Astrocyte (in vitro differentiated cells and primary cell): ENCODE measurements at regions not wholly inside any gene's neighbourhood (a gene's known extent, or its start where the extent isn't known, plus 50 kb on each side); places are given as distances from the start of the nearest gene placed in this dataset.

ENCODE experiments used
- DNase-seq: peaks from one replicate; pipeline ENCODE4 v3.0.0-alpha.2; 2010; ENCODE audit warnings: low read depth
- FAIRE-seq: peaks from 2 replicates; lab custom pipeline; 2011; peaks lifted over from hg19 to GRCh38; lab: Jason Lieb, UNC
- H2AFZ ChIP-seq: 2 replicates; pipeline ENCODE4 v1.6.0; 2012; ENCODE audit warnings: low read depth, low read length, inconsistent platforms
- H3K27ac ChIP-seq: 2 replicates; pipeline ENCODE4 v1.5.1; 2011; ENCODE audit warnings: low read depth, low read length, inconsistent platforms
- H3K27me3 ChIP-seq: 2 replicates; pipeline ENCODE4 v1.6.0; 2011; ENCODE audit warnings: low read length, inconsistent platforms; ENCODE audit not compliant: insufficient read depth
- H3K36me3 ChIP-seq: 2 replicates; pipeline ENCODE4 v1.5.1; 2011; ENCODE audit warnings: low read length, inconsistent platforms; ENCODE audit not compliant: insufficient read depth
- H3K4me1 ChIP-seq: 2 replicates; pipeline ENCODE4 v1.5.1; 2011; ENCODE audit warnings: low read length, inconsistent platforms; ENCODE audit not compliant: insufficient read depth
- H3K4me2 ChIP-seq: 2 replicates; pipeline ENCODE4 v1.6.0; 2012; ENCODE audit warnings: low read length, inconsistent platforms
- H3K4me3 ChIP-seq: 2 replicates; pipeline ENCODE4 v1.5.1; 2011; ENCODE audit warnings: low read depth, mild to moderate bottlenecking, low read length, inconsistent platforms; ENCODE audit not compliant: insufficient read depth
- H3K79me2 ChIP-seq: 2 replicates; pipeline ENCODE4 v1.6.0; 2012; ENCODE audit warnings: mild to moderate bottlenecking, low read length, inconsistent platforms; ENCODE audit not compliant: insufficient read depth
- H3K9ac ChIP-seq: 2 replicates; pipeline ENCODE4 v1.6.0; 2012; ENCODE audit warnings: mild to moderate bottlenecking, low read length, inconsistent platforms
- H3K9me3 ChIP-seq: 2 replicates; pipeline ENCODE4 v1.5.1; 2012; ENCODE audit warnings: low read depth, mild to moderate bottlenecking, low read length, inconsistent platforms; ENCODE audit not compliant: insufficient read depth
- H4K20me1 ChIP-seq: 2 replicates; pipeline ENCODE4 v1.6.0; 2012; ENCODE audit warnings: low read length, inconsistent platforms; ENCODE audit not compliant: insufficient read depth
- H3K27ac Mint-ChIP-seq: one replicate; pipeline ENCODE4 v1.8.0; 2021; ENCODE audit warnings: mild to moderate bottlenecking, mixed read lengths; ENCODE audit not compliant: unreplicated experiment
- H3K27me3 Mint-ChIP-seq: one replicate; pipeline ENCODE4 v1.8.0; 2021; ENCODE audit warnings: low read depth, mixed read lengths; ENCODE audit not compliant: unreplicated experiment
- H3K36me3 Mint-ChIP-seq: one replicate; pipeline ENCODE4 v1.8.0; 2021; ENCODE audit warnings: low read depth, mixed read lengths; ENCODE audit not compliant: unreplicated experiment
- H3K4me1 Mint-ChIP-seq: one replicate; pipeline ENCODE4 v1.8.0; 2021; ENCODE audit warnings: low read depth, mixed read lengths; ENCODE audit not compliant: unreplicated experiment
- H3K4me3 Mint-ChIP-seq: one replicate; pipeline ENCODE4 v1.8.0; 2021; ENCODE audit warnings: mild to moderate bottlenecking, moderate library complexity, mixed read lengths; ENCODE audit not compliant: unreplicated experiment
- H3K9me3 Mint-ChIP-seq: one replicate; pipeline ENCODE4 v1.8.0; 2021; ENCODE audit warnings: mild to moderate bottlenecking, mixed read lengths; ENCODE audit not compliant: unreplicated experiment
- CTCF ChIP-seq: IDR thresholded peaks from 2 replicates; pipeline ENCODE4 v1.5.1; 2011; ENCODE audit warnings: low read depth, mild to moderate bottlenecking, inconsistent platforms, low read length, moderate library complexity; ENCODE audit not compliant: insufficient read depth
- EZH2 ChIP-seq: IDR thresholded peaks from 2 replicates; pipeline ENCODE4 v1.6.1; 2012; ENCODE audit warnings: mild to moderate bottlenecking, low read length, inconsistent platforms; ENCODE audit not compliant: insufficient read depth

GRCh38 chr16:54465063-54465462, 178.5 kb upstream of the IRX3 start:
- no peaks in the 10 kb centered on the region for H3K9me3 ChIP-seq
- no peak overlapping the region for H3K4me2 ChIP-seq
- H3K27me3 Mint-ChIP-seq, result peaks cover 2% of the 10 kb centered on the region
- TF ChIP-seq EZH2 (no peak), CTCF (no peak)
- H3K27ac Mint-ChIP-seq, result no peak overlapping the region
- H3K4me3 Mint-ChIP-seq, result no peak overlapping the region
- H3K27me3 ChIP-seq, result no peaks in the 10 kb centered on the region
- no peaks in the 10 kb centered on the region for H3K36me3 Mint-ChIP-seq
- H3K36me3 ChIP-seq, result no peaks in the 10 kb centered on the region
- H3K9me3 Mint-ChIP-seq, result peaks cover 13% of the 10 kb centered on the region
- H2AFZ ChIP-seq, result no peak overlapping the region
- no peaks in the 10 kb centered on the region for H4K20me1 ChIP-seq
- no peaks in the 10 kb centered on the region for H3K79me2 ChIP-seq
- no peak overlapping the region for H3K9ac ChIP-seq
- no peak overlapping the region for H3K27ac ChIP-seq
- FAIRE-seq (no peak), DNase-seq (no peak)
- peaks cover 6% of the 10 kb centered on the region for H3K4me1 Mint-ChIP-seq
- no peak overlapping the region for H3K4me3 ChIP-seq
- H3K4me1 ChIP-seq, result peaks cover 16% of the 10 kb centered on the region

GRCh38 chr16:54462771-54463170, 176.2 kb upstream of the IRX3 start:
- FAIRE-seq, result no peak
- H3K27ac ChIP-seq, result peak overlapping the region; percentile 88
- H3K4me2 ChIP-seq, result peak overlapping the region; percentile 43

More at GRCh38 chr16:54462771-54463170, 176.2 kb upstream of the IRX3 start:
- Histone ChIP-seq H2AFZ (no peak overlapping the region), H4K20me1 (no peaks in the 10 kb centered on the region), H3K4me3 (no peak overlapping the region), H3K9me3 (no peaks in the 10 kb centered on the region), H3K4me1 (peaks cover 16% of the 10 kb centered on the region), H3K27me3 (peaks cover 1% of the 10 kb centered on the region), H3K36me3 (no peaks in the 10 kb centered on the region), H3K9ac (peak overlapping the region; percentile 65), H3K79me2 (no peaks in the 10 kb centered on the region)
- no peak overlapping the region for H3K27ac Mint-ChIP-seq
- peaks cover 13% of the 10 kb centered on the region for H3K9me3 Mint-ChIP-seq
- TF ChIP-seq CTCF, result no peak
- H3K4me1 Mint-ChIP-seq, result peaks cover 6% of the 10 kb centered on the region
- H3K4me3 Mint-ChIP-seq, result no peak overlapping the region
- H3K36me3 Mint-ChIP-seq, result no peaks in the 10 kb centered on the region
- peaks cover 5% of the 10 kb centered on the region for H3K27me3 Mint-ChIP-seq
- DNase-seq, result no peak
